HCT116 (cell line): ENCODE measurements at regions not wholly inside any gene's neighbourhood (a gene's known extent, or its start where the extent isn't known, plus 50 kb on each side); places are given as distances from the start of the nearest gene placed in this dataset.

Source experiments
- ATAC-seq: fragments of 200-7000 bp; cut with Tn5 transposase; 2 replicates; pipeline ENCODE4 v1.9.1; 2020; ENCODE audit warnings: mild to moderate bottlenecking, moderate library complexity
- BruUV-seq: library from RNA; stranded (reverse); fragments of 400-500 nt; replicated peaks from 2 replicates; lab custom pipeline; 2021; lab: Mats Ljungman, UMichigan
- CTCF ChIA-PET: fragments of 300-600 bp; sonication (Branson Sonifier 250); formaldehyde crosslinking; loops from one replicate; lab custom pipeline; 2021; ENCODE audit warnings: antibody characterized with exemption; lab: Charles Lee
- POLR2A ChIA-PET: fragments of 300-600, 350-600 bp; sonication (Branson Sonifier 250); formaldehyde crosslinking; loops from one replicate; lab custom pipeline; 2021; ENCODE audit warnings: antibody characterized with exemption; lab: Charles Lee
- RAD21 ChIA-PET, 2 experiments: fragments of 300-600 bp; sonication (Branson Sonifier 250); formaldehyde crosslinking; loops; one replicate each; lab custom pipeline; 2023; ENCODE audit warnings: low total read pairs in 2 of 2; ENCODE audit not compliant: uncharacterized antibody in 2 of 2, unreplicated experiment in 2 of 2, low non-redundant PET in 1 of 2; lab: Charles Lee
- DNase-seq: peaks from one replicate; pipeline ENCODE4 v3.0.0-alpha.2; 2010; ENCODE audit warnings: low read depth, low spot score
- H2AFZ ChIP-seq: fragments of 200-600 bp; shearing (Covaris generic), sonication (generic); 2 replicates; pipeline ENCODE4 v1.6.1; 2017; ENCODE audit warnings: low read depth, mixed run types, mixed read lengths, antibody characterized with exemption, low read length; ENCODE audit not compliant: poor library complexity, severe bottlenecking
- H3K27ac ChIP-seq: 2 replicates; pipeline ENCODE4 v1.5.1; 2012; ENCODE audit warnings: low read depth, low read length
- H3K27me3 ChIP-seq: fragments of 200-600 bp; sonication (generic); 2 replicates; pipeline ENCODE4 v1.6.1; 2016; ENCODE audit warnings: mixed run types, low read length, mixed read lengths; ENCODE audit not compliant: insufficient read depth
- H3K36me3 ChIP-seq, 2 experiments: fragments of 200-500 bp in 1 of 2; fragments of 200-600 bp in 1 of 2; sonication (Bioruptor generic) in 1 of 2; sonication (generic) in 1 of 2; 2 replicates each; pipeline versions ENCODE4 v1.5.1 to v1.6.1; 2014 to 2016; ENCODE audit warnings: low read length in 2 of 2, inconsistent platforms in 1 of 2, mixed read lengths in 1 of 2, mixed run types in 1 of 2; ENCODE audit not compliant: insufficient read depth in 2 of 2, control insufficient read depth in 1 of 2
- H3K4me1 ChIP-seq, 2 experiments: fragments of 200-600 bp in 1 of 2; sonication (generic) in 1 of 2; 2 replicates each; pipeline versions ENCODE4 v1.5.1 to v1.6.1; 2012 to 2017; ENCODE audit warnings: low read length in 2 of 2, inconsistent platforms in 1 of 2, mild to moderate bottlenecking in 1 of 2, mixed read lengths in 1 of 2, mixed run types in 1 of 2, moderate library complexity in 1 of 2; ENCODE audit not compliant: insufficient read depth in 2 of 2, control insufficient read depth in 1 of 2
- H3K4me2 ChIP-seq: fragments of 200-600 bp; sonication (generic); 2 replicates; pipeline ENCODE4 v1.6.1; 2017; ENCODE audit warnings: mixed run types, low read length, mixed read lengths
- H3K4me3 ChIP-seq, 2 experiments: fragments of 200-600 bp in 1 of 2; sonication (generic) in 1 of 2; replicated peaks in 1 of 2; 2 replicates each; pipeline ENCODE4 v1.5.1; 2011 to 2016; ENCODE audit warnings: low read length in 2 of 2, control low read depth in 1 of 2, low read depth in 1 of 2, mild to moderate bottlenecking in 1 of 2, mixed read lengths in 1 of 2, mixed run types in 1 of 2
- H3K79me2 ChIP-seq: fragments of 200-600 bp; sonication (generic); 2 replicates; pipeline ENCODE4 v1.6.1; 2017; ENCODE audit warnings: mild to moderate bottlenecking, mixed run types, low read length, moderate library complexity, mixed read lengths; ENCODE audit not compliant: insufficient read depth
- H3K9ac ChIP-seq: fragments of 200-600 bp; sonication (generic); 2 replicates; pipeline ENCODE4 v1.6.1; 2016; ENCODE audit warnings: low read length, mixed read lengths
- H3K9me2 ChIP-seq: fragments of 200-600 bp; sonication (generic), shearing (Covaris generic); 2 replicates; pipeline ENCODE4 v1.6.1; 2017; ENCODE audit warnings: mixed run types, mild to moderate bottlenecking, moderate library complexity; ENCODE audit not compliant: insufficient read depth
- H3K9me3 ChIP-seq, 2 experiments: fragments of 200-500 bp in 1 of 2; fragments of 200-600 bp in 1 of 2; sonication (Bioruptor generic) in 1 of 2; sonication (generic) in 1 of 2; 2 replicates each; pipeline ENCODE4 v1.6.1; 2014 to 2017; ENCODE audit warnings: low read length in 2 of 2, mixed read lengths in 2 of 2, inconsistent platforms in 1 of 2, low read depth in 1 of 2, mild to moderate bottlenecking in 1 of 2, mixed run types in 1 of 2, moderate library complexity in 1 of 2; ENCODE audit not compliant: control insufficient read depth in 1 of 2, insufficient read depth in 1 of 2
- H4K20me1 ChIP-seq: fragments of 200-600 bp; sonication (generic), shearing (Covaris generic); 2 replicates; pipeline ENCODE4 v1.6.1; 2017; ENCODE audit warnings: mixed run types, mild to moderate bottlenecking, moderate library complexity; ENCODE audit not compliant: insufficient read depth
- CBX3 ChIP-seq: IDR thresholded peaks from 2 replicates; pipeline ENCODE4 v1.6.1; 2012; ENCODE audit warnings: low read depth
- CEBPB ChIP-seq: IDR thresholded peaks from 2 replicates; pipeline ENCODE4 v1.6.1; 2012; ENCODE audit warnings: low read depth
- ELF1 ChIP-seq: IDR thresholded peaks from 2 replicates; pipeline ENCODE4 v1.6.1; 2012; ENCODE audit warnings: low read depth, borderline replicate concordance
- EZH2 ChIP-seq: fragments of 200-600 bp; sonication (generic); IDR thresholded peaks from 2 replicates; pipeline ENCODE4 v1.6.1; 2017; ENCODE audit warnings: antibody characterized with exemption, mixed run types
- EZH2phosphoT487 ChIP-seq: fragments of 200-600 bp; IDR thresholded peaks from 2 replicates; pipeline ENCODE4 v1.6.1; 2018; ENCODE audit warnings: antibody characterized with exemption, borderline replicate concordance
- FOSL1 ChIP-seq: IDR thresholded peaks from 2 replicates; pipeline ENCODE4 v1.6.1; 2012; ENCODE audit warnings: low read depth
- JUND ChIP-seq: IDR thresholded peaks from 2 replicates; pipeline ENCODE4 v1.6.1; 2012
- SIN3A ChIP-seq: IDR thresholded peaks from 2 replicates; pipeline ENCODE4 v1.6.1; 2012; ENCODE audit warnings: low read depth
- SP1 ChIP-seq: IDR thresholded peaks from 2 replicates; pipeline ENCODE4 v1.6.1; 2012; ENCODE audit warnings: low read depth
- TCF7L2 ChIP-seq: IDR thresholded peaks from 2 replicates; pipeline ENCODE4 v1.7.0; 2011; ENCODE audit warnings: borderline replicate concordance, inconsistent platforms; ENCODE audit not compliant: insufficient read depth, insufficient read length; ENCODE audit errors: extremely low read depth
- YY1 ChIP-seq: IDR thresholded peaks from 2 replicates; pipeline ENCODE4 v1.6.1; 2011; ENCODE audit warnings: low read length, low read depth, moderate library complexity, mild to moderate bottlenecking; ENCODE audit not compliant: insufficient replicate concordance; ENCODE audit errors: extremely low read depth
- ZNF274 ChIP-seq: fragments of 200-500 bp; sonication (Bioruptor generic); IDR thresholded peaks from 2 replicates; pipeline ENCODE4 v1.6.1; 2014; ENCODE audit warnings: mild to moderate bottlenecking, low read depth, low read length, inconsistent platforms
- intact Hi-C: fragments of 100-400 bp; cut with micrococcal nuclease; formaldehyde crosslinking; loops from 2 replicates; pipeline ENCODE4 v1.10.0; 2022
- TF ChIP-seq, protein P1 (sequence below): IDR thresholded peaks from 2 replicates; pipeline ENCODE4 v1.6.1; 2012; ENCODE audit warnings: low read depth
- TF ChIP-seq, protein P2 (sequence below), 3 experiments: fragments of 200-600 bp in 1 of 3; sonication (generic) in 1 of 3; IDR thresholded peaks in 2 of 3; conservative IDR thresholded peaks in 1 of 3; 2 replicates each; pipeline ENCODE4 v1.5.1; 2012 to 2017; ENCODE audit warnings: low read depth in 2 of 3, low read length in 2 of 3, antibody characterized with exemption in 1 of 3, borderline replicate concordance in 1 of 3, control low read depth in 1 of 3, mild to moderate bottlenecking in 1 of 3, mixed read lengths in 1 of 3, mixed run types in 1 of 3, moderate library complexity in 1 of 3; ENCODE audit not compliant: insufficient read depth in 1 of 3
- TF ChIP-seq, protein P3 (sequence below): IDR thresholded peaks from 2 replicates; pipeline ENCODE4 v1.6.1; 2012
- TF ChIP-seq, protein P4 (sequence below): IDR thresholded peaks from 2 replicates; pipeline ENCODE4 v1.6.1; 2011; ENCODE audit warnings: mild to moderate bottlenecking, low read length, moderate library complexity; ENCODE audit not compliant: insufficient replicate concordance; ENCODE audit errors: extremely low read depth
- TF ChIP-seq, protein P5 (sequence below): IDR thresholded peaks from 2 replicates; pipeline ENCODE4 v1.6.1; 2012

DNA sequence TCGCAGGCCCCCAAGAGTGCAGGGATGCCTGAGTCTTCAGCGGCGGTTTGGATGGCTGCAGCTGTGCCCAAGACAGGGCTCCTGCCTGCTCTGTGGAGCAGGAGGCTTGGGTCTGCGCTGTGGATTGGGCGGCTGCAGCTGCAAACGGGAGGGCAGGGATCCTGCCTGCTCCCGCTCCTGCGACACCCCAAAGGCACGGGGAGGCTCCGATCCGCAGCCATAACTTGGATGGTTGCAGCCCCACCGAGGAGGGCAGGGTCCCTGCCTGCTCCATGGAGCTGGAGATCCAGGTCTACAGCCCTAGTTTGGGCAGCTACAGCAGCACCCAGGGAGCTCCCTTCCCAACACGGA lies 898.8 kb upstream of the NEGR1 start (continued):
- TF ChIP-seq, protein P1, sequence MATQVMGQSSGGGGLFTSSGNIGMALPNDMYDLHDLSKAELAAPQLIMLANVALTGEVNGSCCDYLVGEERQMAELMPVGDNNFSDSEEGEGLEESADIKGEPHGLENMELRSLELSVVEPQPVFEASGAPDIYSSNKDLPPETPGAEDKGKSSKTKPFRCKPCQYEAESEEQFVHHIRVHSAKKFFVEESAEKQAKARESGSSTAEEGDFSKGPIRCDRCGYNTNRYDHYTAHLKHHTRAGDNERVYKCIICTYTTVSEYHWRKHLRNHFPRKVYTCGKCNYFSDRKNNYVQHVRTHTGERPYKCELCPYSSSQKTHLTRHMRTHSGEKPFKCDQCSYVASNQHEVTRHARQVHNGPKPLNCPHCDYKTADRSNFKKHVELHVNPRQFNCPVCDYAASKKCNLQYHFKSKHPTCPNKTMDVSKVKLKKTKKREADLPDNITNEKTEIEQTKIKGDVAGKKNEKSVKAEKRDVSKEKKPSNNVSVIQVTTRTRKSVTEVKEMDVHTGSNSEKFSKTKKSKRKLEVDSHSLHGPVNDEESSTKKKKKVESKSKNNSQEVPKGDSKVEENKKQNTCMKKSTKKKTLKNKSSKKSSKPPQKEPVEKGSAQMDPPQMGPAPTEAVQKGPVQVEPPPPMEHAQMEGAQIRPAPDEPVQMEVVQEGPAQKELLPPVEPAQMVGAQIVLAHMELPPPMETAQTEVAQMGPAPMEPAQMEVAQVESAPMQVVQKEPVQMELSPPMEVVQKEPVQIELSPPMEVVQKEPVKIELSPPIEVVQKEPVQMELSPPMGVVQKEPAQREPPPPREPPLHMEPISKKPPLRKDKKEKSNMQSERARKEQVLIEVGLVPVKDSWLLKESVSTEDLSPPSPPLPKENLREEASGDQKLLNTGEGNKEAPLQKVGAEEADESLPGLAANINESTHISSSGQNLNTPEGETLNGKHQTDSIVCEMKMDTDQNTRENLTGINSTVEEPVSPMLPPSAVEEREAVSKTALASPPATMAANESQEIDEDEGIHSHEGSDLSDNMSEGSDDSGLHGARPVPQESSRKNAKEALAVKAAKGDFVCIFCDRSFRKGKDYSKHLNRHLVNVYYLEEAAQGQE: no peak
- TF ChIP-seq CEBPB: no peak

DNA sequence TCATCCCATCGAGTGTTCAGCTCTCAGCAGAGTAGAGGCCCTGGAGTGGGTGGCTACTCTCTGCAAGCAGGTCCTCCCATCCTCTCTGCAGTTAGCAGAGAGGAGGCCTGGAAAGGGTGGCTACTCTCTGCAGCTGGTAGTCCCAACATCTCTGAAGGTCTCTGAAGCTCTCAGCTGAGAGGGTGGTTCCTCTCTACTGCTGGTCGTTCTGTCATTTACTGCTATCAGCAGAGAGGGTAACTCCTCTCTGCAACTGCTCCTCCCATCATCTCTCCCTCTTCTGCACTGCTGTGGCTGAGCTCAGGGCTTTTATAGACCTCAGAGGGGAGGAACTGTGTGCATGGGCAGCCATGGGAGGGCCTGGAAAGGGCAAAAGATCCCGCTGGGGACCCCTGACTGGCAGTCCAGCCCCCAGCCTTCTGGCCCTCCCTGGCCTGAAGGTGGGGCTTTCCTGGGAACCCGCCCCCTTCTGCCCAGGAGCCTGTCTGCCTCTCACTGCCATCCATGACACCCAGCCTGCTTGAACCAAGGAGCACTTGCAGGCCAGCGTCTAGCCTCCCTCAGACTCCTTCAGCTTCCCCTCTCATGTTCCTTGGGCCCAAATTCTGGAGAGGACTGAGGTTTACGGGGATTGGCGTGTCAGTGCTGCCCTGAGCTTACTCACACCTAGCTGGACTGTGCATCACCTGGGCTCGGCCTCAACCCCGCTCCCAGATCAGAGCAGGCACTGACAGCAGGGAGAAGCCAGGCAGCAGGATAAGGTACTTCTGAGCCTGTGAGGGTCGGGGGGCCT lies 898.3 kb upstream of the NEGR1 start:
- no peaks in the 10 kb centered on the region for H3K9me2 ChIP-seq
- ATAC-seq (no peak), DNase-seq (no peak)
- no peaks in the 10 kb centered on the region for H3K36me3 ChIP-seq
- intact Hi-C loops: no loop called here
- no TSS peak for BruUV-seq
- H4K20me1 ChIP-seq: no peaks in the 10 kb centered on the region
- no peak overlapping the region for H3K4me2 ChIP-seq
- H2AFZ ChIP-seq: no peak overlapping the region
- H3K4me1 ChIP-seq: no peaks in the 10 kb centered on the region
- H3K9ac ChIP-seq: no peak overlapping the region
- no peak overlapping the region for H3K4me3 ChIP-seq
- peaks cover 3 to 4% of the 10 kb centered on the region in 2 experiments; a peak in 2 of 4 replicates for H3K9me3 ChIP-seq
- H3K27me3 ChIP-seq: no peaks in the 10 kb centered on the region
- H3K79me2 ChIP-seq: no peaks in the 10 kb centered on the region
- CTCF ChIA-PET: no interaction called here
- RAD21 ChIA-PET: no interaction called here
- POLR2A ChIA-PET: no interaction called here
- no peak overlapping the region for H3K27ac ChIP-seq
- TF ChIP-seq ELF1: no peak
- TF ChIP-seq, protein P2, sequence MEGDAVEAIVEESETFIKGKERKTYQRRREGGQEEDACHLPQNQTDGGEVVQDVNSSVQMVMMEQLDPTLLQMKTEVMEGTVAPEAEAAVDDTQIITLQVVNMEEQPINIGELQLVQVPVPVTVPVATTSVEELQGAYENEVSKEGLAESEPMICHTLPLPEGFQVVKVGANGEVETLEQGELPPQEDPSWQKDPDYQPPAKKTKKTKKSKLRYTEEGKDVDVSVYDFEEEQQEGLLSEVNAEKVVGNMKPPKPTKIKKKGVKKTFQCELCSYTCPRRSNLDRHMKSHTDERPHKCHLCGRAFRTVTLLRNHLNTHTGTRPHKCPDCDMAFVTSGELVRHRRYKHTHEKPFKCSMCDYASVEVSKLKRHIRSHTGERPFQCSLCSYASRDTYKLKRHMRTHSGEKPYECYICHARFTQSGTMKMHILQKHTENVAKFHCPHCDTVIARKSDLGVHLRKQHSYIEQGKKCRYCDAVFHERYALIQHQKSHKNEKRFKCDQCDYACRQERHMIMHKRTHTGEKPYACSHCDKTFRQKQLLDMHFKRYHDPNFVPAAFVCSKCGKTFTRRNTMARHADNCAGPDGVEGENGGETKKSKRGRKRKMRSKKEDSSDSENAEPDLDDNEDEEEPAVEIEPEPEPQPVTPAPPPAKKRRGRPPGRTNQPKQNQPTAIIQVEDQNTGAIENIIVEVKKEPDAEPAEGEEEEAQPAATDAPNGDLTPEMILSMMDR (IDR thresholded peaks at IDR 0.05 in 2 of 3, conservative IDR thresholded peaks at IDR 0.05 in 1 of 3; ENCODE audit: borderline replicate concordance in 1 of 3, insufficient read depth in 1 of 3, low read depth in 2 of 3, low read length in 2 of 3): no peak
- TF ChIP-seq TCF7L2: no peak
- TF ChIP-seq CEBPB: no peak
- no peak for TF ChIP-seq FOSL1
- TF ChIP-seq EZH2: no peak
- TF ChIP-seq, protein P3, sequence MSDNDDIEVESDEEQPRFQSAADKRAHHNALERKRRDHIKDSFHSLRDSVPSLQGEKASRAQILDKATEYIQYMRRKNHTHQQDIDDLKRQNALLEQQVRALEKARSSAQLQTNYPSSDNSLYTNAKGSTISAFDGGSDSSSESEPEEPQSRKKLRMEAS: no peak
- TF ChIP-seq, protein P4, sequence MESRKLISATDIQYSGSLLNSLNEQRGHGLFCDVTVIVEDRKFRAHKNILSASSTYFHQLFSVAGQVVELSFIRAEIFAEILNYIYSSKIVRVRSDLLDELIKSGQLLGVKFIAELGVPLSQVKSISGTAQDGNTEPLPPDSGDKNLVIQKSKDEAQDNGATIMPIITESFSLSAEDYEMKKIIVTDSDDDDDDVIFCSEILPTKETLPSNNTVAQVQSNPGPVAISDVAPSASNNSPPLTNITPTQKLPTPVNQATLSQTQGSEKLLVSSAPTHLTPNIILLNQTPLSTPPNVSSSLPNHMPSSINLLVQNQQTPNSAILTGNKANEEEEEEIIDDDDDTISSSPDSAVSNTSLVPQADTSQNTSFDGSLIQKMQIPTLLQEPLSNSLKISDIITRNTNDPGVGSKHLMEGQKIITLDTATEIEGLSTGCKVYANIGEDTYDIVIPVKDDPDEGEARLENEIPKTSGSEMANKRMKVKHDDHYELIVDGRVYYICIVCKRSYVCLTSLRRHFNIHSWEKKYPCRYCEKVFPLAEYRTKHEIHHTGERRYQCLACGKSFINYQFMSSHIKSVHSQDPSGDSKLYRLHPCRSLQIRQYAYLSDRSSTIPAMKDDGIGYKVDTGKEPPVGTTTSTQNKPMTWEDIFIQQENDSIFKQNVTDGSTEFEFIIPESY: no peak
- TF ChIP-seq, protein P5, sequence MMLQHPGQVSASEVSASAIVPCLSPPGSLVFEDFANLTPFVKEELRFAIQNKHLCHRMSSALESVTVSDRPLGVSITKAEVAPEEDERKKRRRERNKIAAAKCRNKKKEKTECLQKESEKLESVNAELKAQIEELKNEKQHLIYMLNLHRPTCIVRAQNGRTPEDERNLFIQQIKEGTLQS: no peak
- TF ChIP-seq EZH2phosphoT487: no peak
- TF ChIP-seq SP1: no peak
- TF ChIP-seq YY1: no peak
- TF ChIP-seq ZNF274: no peak
- no peak for TF ChIP-seq JUND
- TF ChIP-seq CBX3: no peak
- TF ChIP-seq SIN3A: no peak
